Upper lobe of right lung (tissue), 1 donor: ENCODE measurements at regions not wholly inside any gene's neighbourhood (a gene's known extent, or its start where the extent isn't known, plus 50 kb on each side); places are given as distances from the start of the nearest gene placed in this dataset.

Experiments used
- ATAC-seq: fragments of 200-7000 bp; cut with Tn5 transposase; one replicate; pipeline ENCODE4 v1.9.1; 2020; ENCODE audit warnings: mild to moderate bottlenecking, moderate library complexity
- DNase-seq: peaks from one replicate; pipeline ENCODE4 v3.0.0-alpha.2; 2020
- H3K27ac ChIP-seq: fragments of 200-600 bp; one replicate; pipeline ENCODE4 v1.8.0; 2022
- H3K27me3 ChIP-seq: fragments of 200-600 bp; one replicate; pipeline ENCODE4 v1.8.0; 2022; ENCODE audit warnings: mild to moderate bottlenecking
- H3K36me3 ChIP-seq: fragments of 200-600 bp; one replicate; pipeline ENCODE4 v1.8.0; 2022
- H3K4me1 ChIP-seq: fragments of 200-600 bp; one replicate; pipeline ENCODE4 v1.8.0; 2022
- H3K4me3 ChIP-seq: fragments of 200-600 bp; one replicate; pipeline ENCODE4 v1.8.0; 2022; ENCODE audit warnings: mild to moderate bottlenecking
- H3K9me3 ChIP-seq: fragments of 200-600 bp; one replicate; pipeline ENCODE4 v1.8.0; 2022
- intact Hi-C: fragments of 100-400 bp; cut with DNase I; formaldehyde crosslinking; loops from one replicate; pipeline ENCODE4 v1.11.0; 2022
- TF ChIP-seq, protein P1 (sequence below): fragments of 200-600 bp; IDR thresholded peaks from one replicate; pipeline ENCODE4 v1.8.0; 2022; ENCODE audit warnings: antibody characterized with exemption
- donor health status: DM: no; HTN: yes; CAD: no; lungs with severe emphysema.

- no peaks in the 10 kb centered on the region for H3K36me3 ChIP-seq
- H3K4me1 ChIP-seq, result no peaks in the 10 kb centered on the region
- TF ChIP-seq, protein P1, sequence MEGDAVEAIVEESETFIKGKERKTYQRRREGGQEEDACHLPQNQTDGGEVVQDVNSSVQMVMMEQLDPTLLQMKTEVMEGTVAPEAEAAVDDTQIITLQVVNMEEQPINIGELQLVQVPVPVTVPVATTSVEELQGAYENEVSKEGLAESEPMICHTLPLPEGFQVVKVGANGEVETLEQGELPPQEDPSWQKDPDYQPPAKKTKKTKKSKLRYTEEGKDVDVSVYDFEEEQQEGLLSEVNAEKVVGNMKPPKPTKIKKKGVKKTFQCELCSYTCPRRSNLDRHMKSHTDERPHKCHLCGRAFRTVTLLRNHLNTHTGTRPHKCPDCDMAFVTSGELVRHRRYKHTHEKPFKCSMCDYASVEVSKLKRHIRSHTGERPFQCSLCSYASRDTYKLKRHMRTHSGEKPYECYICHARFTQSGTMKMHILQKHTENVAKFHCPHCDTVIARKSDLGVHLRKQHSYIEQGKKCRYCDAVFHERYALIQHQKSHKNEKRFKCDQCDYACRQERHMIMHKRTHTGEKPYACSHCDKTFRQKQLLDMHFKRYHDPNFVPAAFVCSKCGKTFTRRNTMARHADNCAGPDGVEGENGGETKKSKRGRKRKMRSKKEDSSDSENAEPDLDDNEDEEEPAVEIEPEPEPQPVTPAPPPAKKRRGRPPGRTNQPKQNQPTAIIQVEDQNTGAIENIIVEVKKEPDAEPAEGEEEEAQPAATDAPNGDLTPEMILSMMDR, result no peak
- no peak overlapping the region for H3K27ac ChIP-seq
- intact Hi-C loops, result no loop called here
- H3K4me3 ChIP-seq, result no peak overlapping the region
- no peak for DNase-seq
- H3K9me3 ChIP-seq, result no peaks in the 10 kb centered on the region
- no peak for ATAC-seq
- H3K27me3 ChIP-seq, result no peaks in the 10 kb centered on the region
Observed at GRCh38 chr9:87238545-87238944, 259.1 kb upstream of the DAPK1 start.

GRCh38 chr9:87239312-87239711, 258.4 kb upstream of the DAPK1 start:
- DNase-seq, result no peak
- Histone ChIP-seq H3K27me3 (no peaks in the 10 kb centered on the region), H3K27ac (no peak overlapping the region), H3K4me1 (no peaks in the 10 kb centered on the region), H3K4me3 (no peak overlapping the region), H3K9me3 (no peaks in the 10 kb centered on the region), H3K36me3 (no peaks in the 10 kb centered on the region)
- TF ChIP-seq, protein P1, result no peak
- ATAC-seq, result no peak
- intact Hi-C loops, result no loop called here

DNA sequence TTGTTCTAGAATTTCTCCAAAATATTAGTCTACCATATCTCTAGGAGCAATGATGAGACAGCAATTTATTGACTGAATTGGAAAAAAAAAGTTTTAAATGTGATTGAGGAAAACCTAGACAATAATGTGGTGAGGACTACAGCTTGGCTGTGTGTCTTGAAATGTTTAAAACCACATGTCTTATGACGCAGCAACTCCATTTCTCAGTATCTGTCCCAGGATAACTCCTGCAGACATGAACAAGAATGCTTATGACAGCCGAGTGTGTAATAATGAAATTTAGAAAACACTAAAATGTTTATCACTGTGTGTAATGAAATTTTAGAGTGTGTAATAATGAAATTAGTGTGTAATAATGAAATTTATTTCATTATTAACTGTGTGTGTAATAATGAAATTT, 254.1 kb upstream of the DAPK1 start:
- Histone ChIP-seq H3K27me3 (no peaks in the 10 kb centered on the region), H3K27ac (no peak overlapping the region), H3K36me3 (no peaks in the 10 kb centered on the region), H3K4me3 (no peak overlapping the region), H3K9me3 (no peaks in the 10 kb centered on the region), H3K4me1 (no peaks in the 10 kb centered on the region)
- TF ChIP-seq, protein P1, result no peak
- ATAC-seq (no peak), DNase-seq (no peak)
- intact Hi-C loops, result no loop called here

GRCh38 chr9:87245271-87245670, 252.4 kb upstream of the DAPK1 start:
- Histone ChIP-seq H3K4me1 (no peaks in the 10 kb centered on the region), H3K36me3 (no peaks in the 10 kb centered on the region), H3K27ac (no peak overlapping the region), H3K27me3 (no peaks in the 10 kb centered on the region), H3K4me3 (no peak overlapping the region), H3K9me3 (no peaks in the 10 kb centered on the region)
- intact Hi-C loops, result no loop called here
- ATAC-seq, result peak; percentile 58
- TF ChIP-seq, protein P1, result no peak
- no peak for DNase-seq

DNA sequence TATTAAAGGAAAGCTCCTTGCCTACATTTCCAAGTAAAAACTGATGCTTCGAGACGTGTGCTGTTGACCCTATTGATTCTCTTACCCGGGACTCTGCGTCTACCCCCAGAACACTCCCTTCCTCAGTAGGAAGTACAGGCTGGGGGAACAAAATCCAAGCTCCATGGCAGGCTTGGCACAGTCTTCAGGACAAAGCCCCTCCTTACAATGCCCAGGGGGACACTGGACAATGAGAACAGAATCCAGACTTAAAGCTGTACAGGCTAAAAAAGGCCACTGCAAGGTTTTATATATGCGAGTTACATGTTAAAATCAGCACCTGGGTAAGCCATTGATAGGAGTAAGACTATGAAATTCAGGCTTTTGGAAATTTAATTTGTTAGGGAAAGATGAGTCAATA, 250.6 kb upstream of the DAPK1 start:
- no peak overlapping the region for H3K27ac ChIP-seq
- H3K36me3 ChIP-seq, result no peaks in the 10 kb centered on the region
- ATAC-seq (no peak), DNase-seq (no peak)
- no peaks in the 10 kb centered on the region for H3K9me3 ChIP-seq
- TF ChIP-seq, protein P1, result no peak
- intact Hi-C loops, result no loop called here
- H3K4me1 ChIP-seq, result no peaks in the 10 kb centered on the region
- no peak overlapping the region for H3K4me3 ChIP-seq
- no peaks in the 10 kb centered on the region for H3K27me3 ChIP-seq

GRCh38 chr9:87249029-87249428, 248.6 kb upstream of the DAPK1 start:
- ATAC-seq (no peak), DNase-seq (no peak)
- no peaks in the 10 kb centered on the region for H3K36me3 ChIP-seq
- H3K27me3 ChIP-seq, result no peaks in the 10 kb centered on the region
- TF ChIP-seq, protein P1, result no peak
- no peaks in the 10 kb centered on the region for H3K9me3 ChIP-seq
- no peak overlapping the region for H3K4me3 ChIP-seq
- H3K27ac ChIP-seq, result no peak overlapping the region
- H3K4me1 ChIP-seq, result no peaks in the 10 kb centered on the region
- intact Hi-C loops, result no loop called here
